ENCODE measurements at regions not wholly inside any gene's neighbourhood (a gene's known extent, or its start where the extent isn't known, plus 50 kb on each side); places are given as distances from the start of the nearest gene placed in this dataset.
"Not testable (repeated sequence)": the region's sequence is repeated elsewhere in the genome, so short reads cannot be mapped to it uniquely, and the experiment has no call there.

GRCh38 chr21:14824126-14824525, 240.7 kb downstream of the NRIP1 start:
- Histone ChIP-seq H3K27me3 (ENCODE audit: insufficient read depth, low read length, poor library complexity, severe bottlenecking) (no peaks in the 10 kb centered on the region), H3F3A (ENCODE audit: low read depth) (no peaks in the 10 kb centered on the region)
- no peak for TF ChIP-seq CTCF (conservative IDR thresholded peaks at IDR 0.05; ENCODE audit: low read length)
- no peak for TF ChIP-seq EZH2phosphoT487 (IDR thresholded peaks at IDR 0.05; ENCODE audit: borderline replicate concordance)

GRCh38 chr21:14817311-14817710, 247.5 kb downstream of the NRIP1 start:
- H3F3A ChIP-seq (ENCODE audit: low read depth): no peaks in the 10 kb centered on the region
- no peaks in the 10 kb centered on the region for H3K9me2 ChIP-seq (replicated peaks; ENCODE audit: low read depth, low read length)
- H2AFZ ChIP-seq (ENCODE audit: low read length): no peak overlapping the region
- no peaks in the 10 kb centered on the region for H3K27me3 ChIP-seq (ENCODE audit: insufficient read depth, low read length, poor library complexity, severe bottlenecking)
- H4K20me1 ChIP-seq (ENCODE audit: insufficient read depth, low read length, poor library complexity, severe bottlenecking): no peaks in the 10 kb centered on the region
- H3K4me1 ChIP-seq (ENCODE audit: insufficient read depth, low read length, poor library complexity, severe bottlenecking): no peaks in the 10 kb centered on the region
- TF ChIP-seq EZH2phosphoT487 (IDR thresholded peaks at IDR 0.05; ENCODE audit: borderline replicate concordance): no peak
- H3K9ac ChIP-seq (ENCODE audit: low read depth, low read length, poor library complexity, severe bottlenecking): no peak overlapping the region
- no peaks in the 10 kb centered on the region for H3K36me3 ChIP-seq (ENCODE audit: insufficient read depth, low read length)
- H3K9me3 ChIP-seq (ENCODE audit: insufficient read depth, low read depth, low read length): peaks cover 3% of the 10 kb centered on the region; the same call in 1 of the 2 replicates
- H3K79me2 ChIP-seq (ENCODE audit: insufficient read depth, low read length): no peaks in the 10 kb centered on the region
- H3K4me3 ChIP-seq (ENCODE audit: low read length, poor library complexity, severe bottlenecking): no peak overlapping the region
- no peak overlapping the region for H3K4me2 ChIP-seq (ENCODE audit: low read depth, low read length, poor library complexity, severe bottlenecking)

More at GRCh38 chr21:14824126-14824525, 240.7 kb downstream of the NRIP1 start:
- Histone ChIP-seq H3K9ac (ENCODE audit: low read depth, low read length, poor library complexity, severe bottlenecking) (no peak overlapping the region), H3K9me3 (ENCODE audit: insufficient read depth, low read depth, low read length) (no peaks in the 10 kb centered on the region), H3K79me2 (ENCODE audit: insufficient read depth, low read length) (no peaks in the 10 kb centered on the region), H3K4me1 (ENCODE audit: insufficient read depth, low read length, poor library complexity, severe bottlenecking) (no peaks in the 10 kb centered on the region), H3K9me2 (replicated peaks; ENCODE audit: low read depth, low read length) (no peaks in the 10 kb centered on the region), H2AFZ (ENCODE audit: low read length) (no peak overlapping the region), H3K4me2 (ENCODE audit: low read depth, low read length, poor library complexity, severe bottlenecking) (no peak overlapping the region), H4K20me1 (ENCODE audit: insufficient read depth, low read length, poor library complexity, severe bottlenecking) (no peaks in the 10 kb centered on the region), H3K36me3 (ENCODE audit: insufficient read depth, low read length) (no peaks in the 10 kb centered on the region), H3K4me3 (ENCODE audit: low read length, poor library complexity, severe bottlenecking) (no peak overlapping the region)

GRCh38 chr21:14814991-14815390, 249.8 kb downstream of the NRIP1 start:
- no peaks in the 10 kb centered on the region for H3K27me3 ChIP-seq (ENCODE audit: insufficient read depth, low read length, poor library complexity, severe bottlenecking)
- H4K20me1 ChIP-seq (ENCODE audit: insufficient read depth, low read length, poor library complexity, severe bottlenecking): no peaks in the 10 kb centered on the region
- no peaks in the 10 kb centered on the region for H3K36me3 ChIP-seq (ENCODE audit: insufficient read depth, low read length)
- no peaks in the 10 kb centered on the region for H3K9me2 ChIP-seq (replicated peaks; ENCODE audit: low read depth, low read length)
- no peak overlapping the region for H3K9ac ChIP-seq (ENCODE audit: low read depth, low read length, poor library complexity, severe bottlenecking)
- H3K79me2 ChIP-seq (ENCODE audit: insufficient read depth, low read length): no peaks in the 10 kb centered on the region
- H3K9me3 ChIP-seq (ENCODE audit: insufficient read depth, low read depth, low read length): peaks cover 4% of the 10 kb centered on the region; the same call in 1 of the 2 replicates
- no peak overlapping the region for H2AFZ ChIP-seq (ENCODE audit: low read length)
- no peak overlapping the region for H3K4me2 ChIP-seq (ENCODE audit: low read depth, low read length, poor library complexity, severe bottlenecking)
- no peaks in the 10 kb centered on the region for H3K4me1 ChIP-seq (ENCODE audit: insufficient read depth, low read length, poor library complexity, severe bottlenecking)
- no peak overlapping the region for H3K4me3 ChIP-seq (ENCODE audit: low read length, poor library complexity, severe bottlenecking)
- H3F3A ChIP-seq (ENCODE audit: low read depth): no peaks in the 10 kb centered on the region
- no peak for TF ChIP-seq CTCF (conservative IDR thresholded peaks at IDR 0.05; ENCODE audit: low read length)
- TF ChIP-seq EZH2phosphoT487 (IDR thresholded peaks at IDR 0.05; ENCODE audit: borderline replicate concordance): no peak

- Histone ChIP-seq H3K36me3 (ENCODE audit: insufficient read depth, low read length) (no peaks in the 10 kb centered on the region), H3K9me2 (replicated peaks; ENCODE audit: low read depth, low read length) (no peaks in the 10 kb centered on the region), H2AFZ (ENCODE audit: low read length) (no peak overlapping the region), H3K4me3 (ENCODE audit: low read length, poor library complexity, severe bottlenecking) (no peak overlapping the region), H3K79me2 (ENCODE audit: insufficient read depth, low read length) (no peaks in the 10 kb centered on the region), H3K9ac (ENCODE audit: low read depth, low read length, poor library complexity, severe bottlenecking) (no peak overlapping the region), H3K9me3 (ENCODE audit: insufficient read depth, low read depth, low read length) (peaks cover 4% of the 10 kb centered on the region; the same call in 1 of the 2 replicates), H3F3A (ENCODE audit: low read depth) (no peaks in the 10 kb centered on the region), H4K20me1 (ENCODE audit: insufficient read depth, low read length, poor library complexity, severe bottlenecking) (no peaks in the 10 kb centered on the region), H3K4me2 (ENCODE audit: low read depth, low read length, poor library complexity, severe bottlenecking) (no peak overlapping the region), H3K27me3 (ENCODE audit: insufficient read depth, low read length, poor library complexity, severe bottlenecking) (no peaks in the 10 kb centered on the region), H3K4me1 (ENCODE audit: insufficient read depth, low read length, poor library complexity, severe bottlenecking) (no peaks in the 10 kb centered on the region)
- TF ChIP-seq CTCF (conservative IDR thresholded peaks at IDR 0.05; ENCODE audit: low read length) (no peak), EZH2phosphoT487 (IDR thresholded peaks at IDR 0.05; ENCODE audit: borderline replicate concordance) (no peak)
Measured at GRCh38 chr21:14814282-14814681, 250.5 kb downstream of the NRIP1 start.

- H3K36me3 ChIP-seq (ENCODE audit: insufficient read depth, low read length); H2AFZ ChIP-seq (ENCODE audit: low read length); H3K9me3 ChIP-seq (ENCODE audit: insufficient read depth, low read depth, low read length); H3K9ac ChIP-seq (ENCODE audit: low read depth, low read length, poor library complexity, severe bottlenecking); H3F3A ChIP-seq (ENCODE audit: low read depth); H4K20me1 ChIP-seq (ENCODE audit: insufficient read depth, low read length, poor library complexity, severe bottlenecking); H3K27me3 ChIP-seq (ENCODE audit: insufficient read depth, low read length, poor library complexity, severe bottlenecking); H3K79me2 ChIP-seq (ENCODE audit: insufficient read depth, low read length); H3K4me2 ChIP-seq (ENCODE audit: low read depth, low read length, poor library complexity, severe bottlenecking); H3K4me1 ChIP-seq (ENCODE audit: insufficient read depth, low read length, poor library complexity, severe bottlenecking); H3K4me3 ChIP-seq (ENCODE audit: low read length, poor library complexity, severe bottlenecking); H3K9me2 ChIP-seq (replicated peaks; ENCODE audit: low read depth, low read length): not testable (repeated sequence)
Measured at GRCh38 chr21:14804170-14804569, 258.1 kb upstream of the SAMSN1 start.

All from Loucy (cell line).